ENCODE measurements at regions not wholly inside any gene's neighbourhood (a gene's known extent, or its start where the extent isn't known, plus 50 kb on each side); places are given as distances from the start of the nearest gene placed in this dataset.
A peak's percentile ranks its signal among the peaks of the same experiment; 100 is the strongest.

DNA sequence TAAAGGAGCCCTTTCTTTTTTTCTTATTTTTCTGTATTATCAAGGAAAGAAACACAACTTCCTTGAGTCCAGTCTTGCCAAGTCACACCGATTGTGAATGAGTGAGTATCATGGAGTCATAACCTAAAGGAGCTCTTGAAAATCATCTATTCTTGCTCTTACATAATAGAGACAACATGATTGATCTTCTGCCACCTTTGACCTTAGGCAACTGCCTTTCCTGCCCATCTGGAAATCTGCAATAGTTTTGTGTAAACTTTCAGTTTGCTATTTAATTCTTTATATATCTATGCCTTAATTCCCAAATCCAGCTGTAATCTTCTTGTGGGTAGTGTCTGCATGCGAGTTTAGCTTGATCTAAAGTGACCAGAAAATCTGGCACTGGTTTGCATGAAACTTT, 149.9 kb upstream of the FST start:
- DNase-seq (ENCODE audit: low read depth), result no peak

DNA sequence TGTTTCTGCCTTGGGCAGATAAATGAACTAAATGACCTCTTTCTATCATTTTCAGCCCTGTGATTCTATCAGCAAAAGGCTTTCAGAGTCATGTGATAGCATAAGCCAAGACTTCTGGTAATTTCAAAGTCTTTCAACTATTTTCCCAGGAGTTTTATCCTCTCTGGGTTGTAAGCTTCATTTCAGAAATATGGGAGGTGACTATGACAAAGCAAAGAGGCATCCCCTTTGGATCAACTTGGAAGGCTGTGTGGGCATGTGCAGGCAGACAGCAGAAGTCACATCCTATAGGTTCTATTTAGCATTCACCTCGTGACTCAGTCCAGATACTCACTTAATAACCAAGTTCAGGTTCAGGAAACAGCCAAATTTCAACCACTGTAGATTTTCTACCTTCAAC, 149.0 kb upstream of the FST start:
- peak; percentile 54 for DNase-seq (ENCODE audit: low read depth)

DNA sequence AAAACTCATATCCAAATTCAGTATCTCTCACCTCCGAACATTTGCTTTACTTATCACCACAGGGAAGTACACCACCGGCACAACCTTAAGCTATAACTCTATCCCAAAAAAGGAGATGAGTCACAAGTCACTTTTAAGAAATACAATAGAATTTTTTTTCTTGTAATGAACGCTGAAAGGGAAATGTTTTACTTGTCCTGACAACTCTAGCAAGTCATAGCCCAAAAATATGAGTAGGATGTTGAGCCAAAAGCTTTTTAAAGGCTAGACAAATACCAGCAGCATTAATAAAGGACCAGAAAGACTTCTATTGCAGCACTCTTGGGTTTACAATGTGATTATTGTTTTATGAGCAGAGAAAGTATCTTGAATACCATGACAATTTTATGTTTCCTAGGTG, 147.3 kb upstream of the FST start:
- DNase-seq (ENCODE audit: low read depth), result peak; percentile 94

DNA sequence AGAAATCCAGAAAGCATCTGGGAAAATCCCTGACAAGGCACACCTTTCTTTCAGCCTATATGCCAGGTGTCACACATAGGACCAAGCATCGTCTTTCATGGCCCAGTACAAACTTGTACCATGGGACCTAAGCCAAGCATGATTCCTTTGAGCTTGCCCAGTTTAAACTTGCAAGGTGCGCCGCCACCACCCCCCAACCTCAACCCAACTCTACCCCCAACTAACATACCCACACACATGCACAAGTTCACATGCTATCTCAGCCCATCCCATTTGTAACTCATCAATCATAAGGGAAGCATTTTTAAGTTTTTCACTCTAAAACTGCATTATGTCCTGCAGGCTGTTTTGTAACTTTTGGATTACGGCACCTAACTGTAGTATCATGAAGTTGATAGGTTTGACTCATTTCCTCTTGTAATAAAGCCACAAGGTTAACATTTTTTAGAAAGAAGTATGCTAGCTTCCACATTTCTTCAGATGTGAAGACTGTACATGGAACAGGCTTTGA, 145.9 kb upstream of the FST start:
- no peak for DNase-seq (ENCODE audit: low read depth)

DNA sequence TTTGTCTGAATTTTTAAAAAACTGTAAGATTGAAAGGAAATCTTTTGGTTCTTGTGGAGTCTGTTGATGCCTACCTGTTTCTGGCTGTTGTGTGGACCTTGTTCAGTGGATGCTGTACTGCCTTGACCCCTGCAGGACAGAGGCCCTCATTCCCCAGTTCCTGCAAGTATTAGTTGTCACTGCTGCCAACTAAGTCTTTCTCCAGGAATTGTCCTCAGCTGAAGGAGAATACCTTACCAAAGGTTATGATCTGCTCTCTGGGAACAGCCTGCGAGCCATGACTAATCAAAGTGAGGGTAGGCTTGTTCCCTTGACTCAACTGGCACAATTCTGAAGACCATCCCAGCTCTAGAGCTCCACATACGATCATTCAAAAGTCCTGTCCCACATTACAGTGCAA, 145.3 kb upstream of the FST start:
- DNase-seq (ENCODE audit: low read depth), result no peak

DNA sequence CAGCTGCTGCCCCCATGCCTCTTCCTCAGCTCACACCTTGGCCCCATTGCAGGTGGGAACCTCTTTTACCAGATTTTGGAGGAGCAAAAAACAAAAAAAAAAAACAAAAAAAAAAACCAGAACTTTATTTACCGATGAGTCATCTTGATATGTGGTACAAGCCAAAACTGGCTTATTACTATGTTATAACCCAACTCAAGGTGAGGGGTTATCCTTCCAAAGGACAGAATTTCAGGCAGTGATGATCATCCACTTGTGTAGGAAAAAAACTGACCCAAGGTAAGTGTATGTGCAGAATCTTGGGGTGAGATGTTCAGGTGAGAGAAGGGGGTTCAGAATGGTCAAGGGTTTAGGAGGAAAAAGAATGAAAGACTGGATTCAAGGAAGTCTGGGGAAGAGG, 142.6 kb upstream of the FST start:
- no peak for DNase-seq (ENCODE audit: low read depth)

DNA sequence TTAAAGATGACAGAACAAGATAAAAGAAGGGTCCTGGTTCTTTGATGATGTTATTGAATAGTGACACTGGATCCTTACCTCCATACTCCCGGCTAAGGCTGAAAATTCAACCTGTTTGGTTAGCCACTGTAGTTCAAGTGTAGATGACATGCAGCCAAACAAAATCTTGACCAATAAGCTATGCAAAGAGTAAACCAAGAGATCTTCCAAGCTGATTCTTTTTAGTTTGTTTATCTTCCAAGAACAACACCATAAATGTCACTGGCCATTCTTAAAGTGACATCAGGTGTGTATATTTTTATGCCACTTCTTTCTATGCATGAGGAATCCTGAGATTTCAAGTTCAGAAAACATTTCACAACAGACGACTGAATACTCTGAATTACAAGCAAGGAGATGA, 141.5 kb upstream of the FST start:
- DNase-seq (ENCODE audit: low read depth), result no peak

DNA sequence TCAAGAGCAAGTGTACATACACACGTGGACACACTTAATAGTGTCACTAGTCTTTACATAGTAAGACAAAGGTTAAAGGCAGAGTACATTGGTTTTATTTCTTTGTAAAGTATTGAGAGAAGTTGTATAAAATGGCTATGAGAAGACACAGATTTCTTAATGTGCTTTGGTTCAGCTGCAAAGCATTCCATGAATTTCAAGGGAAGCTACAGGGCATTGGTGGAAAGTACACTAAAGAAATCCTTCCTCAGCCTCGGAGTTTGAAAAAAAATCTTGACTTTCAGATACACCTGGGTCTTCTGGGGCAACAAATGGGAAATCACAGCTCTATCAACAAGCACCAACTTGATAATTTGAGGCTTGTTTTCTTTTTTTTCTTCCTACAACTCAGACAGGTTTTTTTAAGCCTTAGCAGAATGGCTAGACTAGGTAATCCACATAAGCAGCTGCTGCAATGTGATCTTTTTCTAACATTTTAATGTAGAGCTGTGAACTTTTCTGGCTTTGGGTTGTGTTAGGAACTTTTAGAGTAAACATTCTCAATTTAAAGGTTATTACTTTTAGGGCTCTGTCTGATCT, 140.4 kb upstream of the FST start:
- DNase-seq (ENCODE audit: low read depth), result no peak

DNA sequence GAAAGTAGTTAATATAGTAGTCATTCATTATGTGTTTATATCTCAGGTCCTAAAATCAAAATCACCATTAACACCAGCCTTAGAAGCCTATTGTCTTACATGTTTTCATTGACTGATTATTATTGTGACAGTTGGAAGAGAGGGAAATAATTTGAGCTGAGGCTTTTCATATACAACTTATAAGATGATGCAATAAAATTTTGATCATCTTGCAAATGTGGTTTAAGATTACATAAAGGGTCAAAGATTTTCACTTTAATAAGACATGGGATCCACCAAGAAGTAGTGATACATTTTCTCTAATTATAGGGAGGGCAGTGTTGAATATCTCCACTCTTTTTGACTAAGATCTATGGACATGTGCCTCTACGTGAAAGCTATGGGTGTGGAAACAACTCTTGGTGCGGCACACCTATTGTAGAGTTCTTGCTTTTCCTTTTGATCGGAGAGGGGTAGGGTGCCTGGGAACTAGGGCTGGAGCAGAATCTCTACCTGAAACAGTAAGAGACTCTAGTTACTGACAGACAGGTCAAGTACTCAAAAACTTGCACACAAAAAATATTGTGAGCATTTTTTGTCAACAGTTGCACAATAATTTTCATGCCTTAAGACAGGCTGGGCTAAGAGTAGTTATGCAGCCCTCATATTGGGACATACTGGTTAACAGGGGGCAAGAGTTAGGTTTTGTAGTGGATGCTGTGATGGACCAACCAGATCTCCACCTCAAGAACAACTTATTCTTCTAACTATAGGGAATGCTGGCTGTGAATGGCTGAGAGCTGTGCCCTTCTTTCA, 139.3 kb upstream of the FST start:
- no peak for DNase-seq (ENCODE audit: low read depth)

DNA sequence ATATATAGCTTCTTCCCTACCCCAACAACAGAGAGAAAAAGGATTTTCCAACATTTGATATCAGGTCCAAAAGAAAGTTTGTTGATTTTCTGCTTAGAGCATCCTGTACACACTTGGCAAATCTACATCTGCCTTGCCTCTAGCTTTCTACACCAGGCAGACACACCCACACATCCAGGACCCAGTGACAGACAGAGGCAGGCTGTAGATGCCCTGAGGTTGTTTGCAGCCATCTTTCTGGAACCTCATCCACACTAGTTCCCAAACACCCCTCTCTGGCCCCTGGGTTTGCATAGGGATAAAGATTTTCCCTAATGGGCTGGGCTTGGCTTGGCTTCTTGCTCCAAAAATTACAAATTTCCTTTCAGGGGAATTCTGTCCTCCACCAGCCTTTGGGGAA, 138.2 kb upstream of the FST start:
- no peak for DNase-seq (ENCODE audit: low read depth)

DNA sequence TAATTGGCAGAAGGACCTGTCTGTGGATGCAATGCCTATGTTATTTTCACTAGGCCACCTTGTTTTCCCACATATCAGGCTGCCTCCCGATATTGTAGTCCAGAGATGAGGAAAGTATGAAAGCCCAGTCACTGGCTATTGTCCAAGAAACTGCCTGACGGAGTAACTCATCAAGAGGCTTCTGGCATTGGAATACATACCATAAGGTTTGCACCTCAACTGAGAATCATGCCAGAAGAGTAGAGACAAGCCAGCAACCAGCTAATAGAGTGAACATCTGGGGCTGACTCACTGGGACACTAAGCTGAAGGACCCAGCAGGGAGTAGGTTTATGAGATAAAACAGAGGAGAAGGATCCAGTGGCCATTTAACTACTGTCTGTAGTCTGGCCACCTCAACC, 137.2 kb upstream of the FST start:
- peak; percentile 93 for DNase-seq (ENCODE audit: low read depth)

DNA sequence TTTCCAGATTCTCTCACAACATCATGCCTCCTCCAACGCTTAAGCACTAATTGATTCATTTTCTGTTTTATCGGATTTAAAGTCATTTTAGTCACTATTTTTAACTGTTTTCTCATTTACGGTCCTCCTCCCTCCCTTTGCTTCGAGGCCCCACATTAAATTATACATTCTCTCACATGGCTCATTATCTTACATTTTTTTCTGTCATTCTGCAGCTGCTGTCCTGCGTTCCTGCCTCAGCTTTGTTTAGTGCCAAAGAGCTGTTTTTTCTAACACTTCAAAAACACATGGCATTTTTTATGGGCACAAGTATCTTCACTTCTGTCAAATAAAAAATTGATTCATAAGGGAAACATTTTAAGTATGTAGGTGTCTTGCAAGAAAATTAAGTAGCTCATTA, 130.1 kb upstream of the FST start:
- no peak for DNase-seq (ENCODE audit: low read depth)

DNA sequence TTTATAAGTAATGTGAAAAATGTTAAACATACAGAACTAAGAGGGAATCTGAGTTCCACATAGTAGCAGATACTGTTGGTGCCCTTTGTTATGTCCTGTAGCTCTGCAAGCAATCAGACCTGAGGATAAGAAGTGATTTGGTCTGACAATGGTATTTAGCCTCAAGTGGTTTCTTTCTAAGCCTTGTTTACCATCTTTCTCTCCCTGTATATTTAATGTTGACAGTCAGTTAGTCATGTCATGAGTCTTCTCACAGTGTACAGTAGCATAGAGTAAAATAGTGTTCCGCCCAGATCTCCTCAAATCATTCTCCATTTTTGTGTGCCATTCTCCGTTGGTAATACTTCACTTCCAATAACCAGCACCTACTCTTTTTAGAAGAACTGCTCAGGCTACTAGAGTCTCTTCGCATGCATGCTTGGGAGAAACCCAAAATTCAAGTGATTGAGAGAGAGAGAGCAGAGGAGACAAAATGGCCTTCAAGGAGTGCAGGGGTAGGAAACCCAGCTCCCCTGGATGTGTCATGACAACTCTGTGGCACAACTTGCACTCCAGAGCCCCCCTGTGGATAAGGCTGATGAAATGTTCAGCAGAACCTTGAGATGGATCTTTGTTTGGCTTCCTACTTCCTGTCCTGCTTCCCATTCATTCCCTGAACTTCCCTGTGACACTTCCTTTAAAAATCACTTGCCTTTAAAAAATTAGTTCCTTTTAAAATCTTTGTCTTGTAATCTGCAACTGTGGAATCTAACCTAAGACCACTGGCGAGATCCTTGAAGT, 129.2 kb upstream of the FST start:
- DNase-seq (ENCODE audit: low read depth), result no peak

DNA sequence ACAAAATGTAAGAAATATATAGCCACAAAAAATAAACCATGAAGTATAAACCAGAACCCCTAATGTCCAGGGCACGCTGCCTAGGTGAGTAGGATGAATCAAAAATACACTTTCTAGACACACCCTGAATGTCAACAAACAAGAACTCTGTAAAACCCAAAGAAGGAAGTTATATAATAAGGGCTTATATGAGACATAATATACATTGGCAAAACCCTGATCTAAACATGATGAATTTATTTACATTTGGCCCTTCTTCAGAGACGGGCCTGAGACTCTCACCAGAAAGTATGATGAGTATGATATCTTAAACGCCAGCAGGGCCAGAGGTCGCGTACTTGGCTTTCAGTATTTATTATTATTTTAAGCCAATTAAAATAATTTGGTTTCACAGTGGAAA, 125.1 kb upstream of the FST start:
- no peak for DNase-seq (ENCODE audit: low read depth)

DNA sequence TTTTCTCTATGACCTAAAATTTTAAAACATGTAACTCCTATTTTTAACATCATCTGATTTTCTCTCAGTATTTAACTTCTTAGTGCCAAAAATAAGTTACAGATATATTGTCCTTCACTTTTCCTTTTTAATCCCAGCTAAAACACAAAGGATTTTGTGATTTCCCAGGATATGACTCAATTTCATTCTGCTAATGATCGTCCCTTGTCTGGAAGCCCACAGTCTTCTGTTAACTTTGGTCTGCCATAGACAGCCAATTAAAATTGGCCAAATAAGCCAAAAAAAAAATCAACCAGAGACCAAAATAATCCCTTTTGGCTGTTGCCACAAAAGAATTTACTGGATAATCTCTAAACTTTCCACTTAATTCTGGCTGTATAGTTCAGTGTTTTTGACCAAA, 124.5 kb upstream of the FST start:
- DNase-seq (ENCODE audit: low read depth), result no peak

DNA sequence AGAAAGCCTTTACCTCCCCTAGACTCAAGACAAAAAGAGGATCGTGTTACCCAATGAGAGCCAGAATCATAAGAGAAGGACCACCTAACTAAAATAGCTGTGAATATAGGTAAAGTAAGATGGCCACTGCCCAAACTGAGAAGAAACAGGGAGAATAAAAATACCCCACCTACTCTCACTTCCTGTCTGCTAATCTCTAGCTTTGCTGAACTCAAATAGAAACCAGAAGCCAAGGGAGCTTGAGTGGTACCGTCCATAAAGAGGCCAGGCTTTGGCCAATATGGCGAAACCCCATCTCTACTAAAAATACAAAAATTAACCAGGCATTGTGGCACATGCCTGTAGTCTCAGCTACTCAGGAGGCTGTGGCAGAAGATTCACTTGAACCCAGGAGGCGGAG, 123.0 kb upstream of the FST start:
- no peak for DNase-seq (ENCODE audit: low read depth)

DNA sequence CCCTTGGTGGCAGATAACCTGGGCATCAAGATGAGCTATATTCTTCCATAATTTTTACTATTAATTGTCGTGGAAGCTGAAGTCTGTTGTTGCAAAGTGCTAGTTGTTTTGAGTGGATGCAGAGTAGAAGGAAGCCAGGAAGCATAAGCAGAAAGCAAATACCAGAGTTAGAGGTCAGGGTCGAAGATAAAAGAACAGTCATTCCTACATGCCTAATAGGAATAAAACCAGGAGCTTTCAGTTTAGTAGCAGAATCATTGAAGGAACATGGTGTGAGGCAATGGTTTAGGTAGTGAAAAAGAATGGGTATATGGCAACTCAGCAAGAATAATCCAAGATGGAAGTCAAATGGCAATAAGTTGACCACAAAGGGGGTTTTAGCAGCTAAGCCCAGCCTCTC, 121.6 kb upstream of the FST start:
- DNase-seq (ENCODE audit: low read depth), result no peak

DNA sequence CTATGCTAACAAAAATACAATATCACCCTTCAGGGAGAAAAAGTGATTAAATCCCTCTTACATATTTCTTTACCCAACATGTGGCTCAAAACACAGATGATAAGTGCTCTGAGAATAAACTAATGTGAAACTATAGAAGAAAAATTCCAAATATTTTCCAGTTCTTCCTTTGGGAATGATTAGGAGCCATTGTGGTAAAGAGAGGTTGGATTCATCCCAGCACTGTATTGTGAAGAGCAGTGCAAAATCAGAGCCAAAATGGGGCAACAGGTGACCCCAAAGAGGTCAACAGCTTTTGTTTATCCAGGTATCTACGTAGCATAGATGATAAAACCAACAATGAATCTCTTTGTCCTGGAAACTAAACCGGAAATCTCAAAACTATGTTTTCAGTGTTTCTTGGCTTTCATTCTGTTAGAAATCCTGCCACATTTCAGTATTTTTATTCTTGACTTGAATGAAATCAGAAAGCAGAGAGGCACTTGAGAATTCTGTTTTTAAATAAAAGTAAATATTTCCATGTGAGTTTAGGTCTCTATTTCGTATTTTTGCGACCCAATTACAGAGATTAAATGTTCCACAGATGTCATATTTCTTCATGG, 120.4 kb upstream of the FST start:
- no peak for DNase-seq (ENCODE audit: low read depth)

DNA sequence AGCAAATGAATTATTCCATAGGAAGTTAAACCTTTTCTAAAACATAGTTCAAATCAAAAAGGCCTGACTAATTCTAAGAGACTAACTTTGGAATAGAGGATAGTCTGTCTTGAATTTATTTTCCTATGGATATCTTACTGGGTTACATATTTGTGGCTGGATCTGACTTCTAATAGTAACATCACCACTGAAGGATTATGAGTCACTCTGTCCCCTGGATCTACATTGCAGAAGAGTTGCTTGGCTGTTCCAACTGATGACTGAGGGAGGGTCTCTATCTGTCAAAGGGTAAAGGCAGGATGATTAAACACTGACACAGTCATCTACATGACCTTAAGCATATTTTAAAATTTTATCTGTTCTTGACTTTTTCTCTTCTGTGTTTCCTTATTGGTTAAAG, 119.6 kb upstream of the FST start:
- no peak for DNase-seq (ENCODE audit: low read depth)

DNA sequence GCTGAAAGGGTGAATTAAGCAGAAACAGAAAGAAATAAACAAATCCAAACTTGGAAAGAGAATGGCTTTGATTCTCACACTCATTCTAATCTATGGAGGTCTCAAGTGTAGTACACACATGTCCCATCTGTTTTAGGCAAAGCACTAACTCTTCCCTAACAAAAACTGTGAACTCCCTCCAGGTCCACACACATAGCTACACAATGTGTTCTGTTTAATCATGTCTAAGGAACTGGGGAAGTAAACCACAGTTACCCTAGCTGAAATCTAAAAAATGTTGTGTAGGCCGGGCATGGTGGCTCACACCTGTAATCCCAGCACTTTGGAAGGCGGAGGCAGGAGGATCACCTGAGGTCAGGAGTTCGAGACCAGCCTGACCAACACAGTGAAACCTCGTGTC, 118.7 kb upstream of the FST start:
- DNase-seq (ENCODE audit: low read depth), result no peak

DNA sequence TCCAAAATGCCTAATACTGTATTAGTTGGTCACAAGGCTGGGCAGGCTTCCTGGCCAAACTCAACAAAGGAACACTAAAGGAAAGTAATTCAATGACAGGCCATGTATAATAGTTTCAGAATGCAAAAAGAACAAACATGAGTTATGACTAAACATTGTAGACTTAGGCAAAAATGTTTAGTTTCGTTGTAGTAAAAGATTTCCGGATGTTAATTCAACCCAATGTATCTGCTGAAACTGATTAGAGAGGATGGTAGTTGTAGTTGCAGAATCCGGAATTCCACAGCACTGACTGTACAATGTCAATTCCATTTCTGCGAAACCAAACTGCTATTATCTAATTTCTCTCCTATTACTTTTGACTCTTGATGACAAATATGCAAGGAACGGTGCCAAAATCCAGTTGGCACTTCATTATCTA, 117.9 kb upstream of the FST start:
- peak; percentile 100 for DNase-seq (ENCODE audit: low read depth)

DNA sequence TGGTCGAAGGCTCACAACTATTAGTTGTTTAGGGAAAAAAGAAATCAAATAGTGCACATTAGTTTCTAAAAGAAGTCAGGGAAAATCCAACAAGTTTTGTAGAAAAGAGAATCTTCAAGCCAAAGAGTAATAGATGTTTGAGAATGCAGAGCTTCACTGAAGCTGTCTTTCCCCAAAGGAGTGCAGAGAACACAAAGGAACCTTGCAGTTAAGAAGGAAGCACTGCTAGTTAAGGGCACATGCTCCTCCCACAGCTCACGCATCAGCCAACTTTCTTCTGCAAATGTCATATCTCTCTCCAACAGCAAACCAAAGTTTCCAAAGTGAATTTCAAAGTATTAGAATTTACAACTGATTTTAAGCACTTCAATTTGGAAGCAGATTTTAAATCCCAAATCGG, 116.4 kb upstream of the FST start:
- no peak for DNase-seq (ENCODE audit: low read depth)

DNA sequence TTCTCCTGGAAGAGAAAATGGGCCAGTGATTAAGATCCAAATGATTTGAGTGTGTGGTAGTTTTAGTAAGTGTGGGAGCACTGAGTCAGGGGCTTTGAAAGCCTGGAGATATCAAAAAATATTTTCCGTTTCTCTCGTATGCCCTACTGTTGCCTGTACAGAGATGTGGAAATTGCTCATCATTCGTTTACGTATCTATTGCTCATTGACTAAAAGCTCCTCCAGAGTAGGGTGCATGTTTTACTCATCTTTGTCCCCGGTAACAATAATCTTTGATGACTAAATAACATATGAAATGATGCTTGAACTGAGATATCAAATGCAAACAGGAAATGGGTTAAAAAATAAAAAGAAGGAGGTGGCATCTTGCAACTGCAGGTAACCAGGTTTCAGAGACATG, 114.2 kb upstream of the FST start:
- no peak for DNase-seq (ENCODE audit: low read depth)
